Testis (tissue), 2 donors: ENCODE measurements at regions not wholly inside any gene's neighbourhood (a gene's known extent, or its start where the extent isn't known, plus 50 kb on each side); places are given as distances from the start of the nearest gene placed in this dataset.

ENCODE experiments used
- DNase-seq: peaks from one replicate; pipeline ENCODE4 v3.0.0-alpha.2; 2019
- H3K27ac ChIP-seq, 2 donors: fragments of 200-600 bp; sonication (generic); one replicate each; pipeline ENCODE4 v1.5.1; 2019
- H3K27me3 ChIP-seq: fragments of 200-600 bp; sonication (generic); one replicate; pipeline ENCODE4 v1.5.1; 2019
- H3K36me3 ChIP-seq: fragments of 200-600 bp; sonication (generic); one replicate; pipeline ENCODE4 v1.5.1; 2017; ENCODE audit warnings: low read depth; ENCODE audit errors: missing control alignments
- H3K4me1 ChIP-seq: fragments of 200-600 bp; sonication (generic); one replicate; pipeline ENCODE4 v1.5.1; 2019
- H3K4me3 ChIP-seq, 2 donors: fragments of 200-600 bp; sonication (generic); one replicate each; pipeline ENCODE4 v1.5.1; 2017 to 2019
- H3K9me3 ChIP-seq: fragments of 200-600 bp; sonication (generic); one replicate; pipeline ENCODE4 v1.5.1; 2017
- CTCF ChIP-seq, 3 experiments: fragments of 450-650 bp in 2 of 3; fragments of 200-600 bp in 1 of 3; sonication (generic) in 1 of 3; IDR thresholded peaks; one replicate each; pipeline ENCODE4 v1.5.1; 2016 to 2019; ENCODE audit warnings: antibody characterized with exemption in 3 of 3, mild to moderate bottlenecking in 2 of 3, moderate library complexity in 1 of 3
- POLR2A ChIP-seq: fragments of 450-650 bp; IDR thresholded peaks from one replicate; pipeline ENCODE4 v1.6.1; 2017; ENCODE audit warnings: antibody characterized with exemption, mild to moderate bottlenecking, moderate library complexity
- WGBS, 2 donors: methylation state at CpG; one replicate each; pipeline ENCODE4 v1.1.5; 2018; 5-methylcytosine and 5-hydroxymethylcytosine counted together
- intact Hi-C: fragments of 100-400 bp; cut with DNase I; formaldehyde crosslinking; loops from one replicate; pipeline ENCODE4 v1.15.1; 2023; ENCODE audit warnings: low total_unique reads

GRCh38 chr22:49545606-49546005 is 282.1 kb downstream of the BRD1 start:
- intact Hi-C loops = no loop called here
- no peak for DNase-seq
- Histone ChIP-seq H3K27me3 (no peaks in the 10 kb centered on the region), H3K36me3 (no peaks in the 10 kb centered on the region), H3K27ac (no peak overlapping the region), H3K9me3 (no peaks in the 10 kb centered on the region), H3K4me3 (no peak overlapping the region), H3K4me1 (no peaks in the 10 kb centered on the region)
- no peak for TF ChIP-seq POLR2A
- TF ChIP-seq CTCF (IDR thresholded peaks at IDR 0.05) = no peak
- WGBS, 2 donors = 82 to 90% methylated on average over 5 to 8 of the region's 8 CpGs

- TF ChIP-seq CTCF (IDR thresholded peaks at IDR 0.05) (no peak), POLR2A (no peak)
- intact Hi-C loops = no loop called here
- no peak for DNase-seq
- no peaks in the 10 kb centered on the region for H3K4me1 ChIP-seq
- no peak overlapping the region for H3K27ac ChIP-seq
- H3K4me3 ChIP-seq = no peak overlapping the region
- 56 to 64% methylated on average over 8 to 10 of the region's 10 CpGs for WGBS, 2 donors
- no peaks in the 10 kb centered on the region for H3K36me3 ChIP-seq
- no peaks in the 10 kb centered on the region for H3K9me3 ChIP-seq
- H3K27me3 ChIP-seq = no peaks in the 10 kb centered on the region
Measured at GRCh38 chr22:49544286-49544685, 283.4 kb downstream of the BRD1 start.

GRCh38 chr22:49543876-49544275 is 283.8 kb downstream of the BRD1 start:
- Histone ChIP-seq H3K9me3 (no peaks in the 10 kb centered on the region), H3K4me3 (no peak overlapping the region), H3K36me3 (no peaks in the 10 kb centered on the region), H3K27me3 (no peaks in the 10 kb centered on the region), H3K4me1 (no peaks in the 10 kb centered on the region), H3K27ac (no peak overlapping the region)
- DNase-seq = no peak
- intact Hi-C loops = no loop called here
- 85 to 89% methylated on average over 10 of the region's 10 CpGs for WGBS, 2 donors
- no peak for TF ChIP-seq POLR2A
- no peak for TF ChIP-seq CTCF (IDR thresholded peaks at IDR 0.05)

GRCh38 chr22:49541693-49542230 is 285.9 kb downstream of the BRD1 start:
- intact Hi-C loops = no loop called here
- Histone ChIP-seq H3K9me3 (no peaks in the 10 kb centered on the region), H3K4me3 (peak overlapping the region; percentile 41 to 53), H3K27me3 (no peaks in the 10 kb centered on the region), H3K27ac (no peak overlapping the region), H3K36me3 (no peaks in the 10 kb centered on the region), H3K4me1 (no peaks in the 10 kb centered on the region)
- no peak for DNase-seq
- 68 to 73% methylated on average over 8 to 15 of the region's 15 CpGs for WGBS, 2 donors
- TF ChIP-seq POLR2A (no peak), CTCF (IDR thresholded peaks at IDR 0.05) (no peak)

- Histone ChIP-seq H3K4me3 (peak overlapping the region; percentile 41 to 53), H3K9me3 (no peaks in the 10 kb centered on the region), H3K36me3 (no peaks in the 10 kb centered on the region), H3K4me1 (no peaks in the 10 kb centered on the region), H3K27ac (no peak overlapping the region), H3K27me3 (no peaks in the 10 kb centered on the region)
- 73 to 78% methylated on average over 24 to 57 of the region's 59 CpGs for WGBS, 2 donors
- TF ChIP-seq POLR2A = no peak
- no peak for TF ChIP-seq CTCF (IDR thresholded peaks at IDR 0.05)
- peak; percentile 57 for DNase-seq
- intact Hi-C loops = no loop called here
Measured at GRCh38 chr22:49540913-49541692, 286.6 kb downstream of the BRD1 start.
